ENCODE measurements at regions not wholly inside any gene's neighbourhood (a gene's known extent, or its start where the extent isn't known, plus 50 kb on each side); places are given as distances from the start of the nearest gene placed in this dataset.

GRCh38 chr7:25314731-25315267, 86.5 kb upstream of the NPVF start:
- no peak for DNase-seq (ENCODE audit: low spot score)

GRCh38 chr7:25316366-25316765, 88.1 kb upstream of the NPVF start:
- DNase-seq (ENCODE audit: low spot score): no peak

GRCh38 chr7:25318047-25318446, 89.8 kb upstream of the NPVF start:
- DNase-seq (ENCODE audit: low spot score): no peak

- DNase-seq (ENCODE audit: low spot score): no peak
Observed at GRCh38 chr7:25319707-25320106, 91.4 kb upstream of the NPVF start.

- no peak for DNase-seq (ENCODE audit: low spot score)
Observed at GRCh38 chr7:25320791-25321190, 92.5 kb upstream of the NPVF start.

GRCh38 chr7:25321424-25321823, 93.1 kb upstream of the NPVF start:
- no peak for DNase-seq (ENCODE audit: low spot score)

GRCh38 chr7:25322473-25322872, 94.2 kb upstream of the NPVF start:
- no peak for DNase-seq (ENCODE audit: low spot score)

- DNase-seq (ENCODE audit: low spot score): no peak
Observed at GRCh38 chr7:25325186-25325757, 97.0 kb upstream of the NPVF start.

GRCh38 chr7:25326501-25327156, 98.3 kb upstream of the NPVF start:
- no peak for DNase-seq (ENCODE audit: low spot score)

- no peak for DNase-seq (ENCODE audit: low spot score)
Observed at GRCh38 chr7:25329815-25330214, 101.5 kb upstream of the NPVF start.

- DNase-seq (ENCODE audit: low spot score): no peak
Observed at GRCh38 chr7:25333296-25333928, 105.1 kb upstream of the NPVF start.

- no peak for DNase-seq (ENCODE audit: low spot score)
Observed at GRCh38 chr7:25347360-25348066, 119.2 kb upstream of the NPVF start.

- no peak for DNase-seq (ENCODE audit: low spot score)
Observed at GRCh38 chr7:25348104-25348503, 119.8 kb upstream of the NPVF start.

GRCh38 chr7:25349283-25350017, 121.2 kb upstream of the NPVF start:
- no peak for DNase-seq (ENCODE audit: low spot score)

- DNase-seq (ENCODE audit: low spot score): no peak
Observed at GRCh38 chr7:25350041-25350440, 121.8 kb upstream of the NPVF start.

- no peak for DNase-seq (ENCODE audit: low spot score)
Observed at GRCh38 chr7:25351761-25352160, 123.5 kb upstream of the NPVF start.

- DNase-seq (ENCODE audit: low spot score): no peak
Observed at GRCh38 chr7:25353196-25353595, 124.9 kb upstream of the NPVF start.

- DNase-seq (ENCODE audit: low spot score): no peak
Observed at GRCh38 chr7:25353732-25354131, 125.4 kb upstream of the NPVF start.

GRCh38 chr7:25356534-25357151, 128.4 kb upstream of the NPVF start:
- DNase-seq (ENCODE audit: low spot score): no peak

GRCh38 chr7:25358926-25359325, 130.6 kb upstream of the NPVF start:
- DNase-seq (ENCODE audit: low spot score): no peak

- no peak for DNase-seq (ENCODE audit: low spot score)
Observed at GRCh38 chr7:25359471-25360059, 131.3 kb upstream of the NPVF start.
